Gastrocnemius medialis (tissue), 4 donors: ENCODE measurements at regions not wholly inside any gene's neighbourhood (a gene's known extent, or its start where the extent isn't known, plus 50 kb on each side); places are given as distances from the start of the nearest gene placed in this dataset.

Source experiments
- POLR2A ChIP-seq, 2 donors: fragments of 450-650 bp; IDR thresholded peaks; one replicate each; pipeline ENCODE4 v1.6.1; 2017; ENCODE audit warnings: antibody characterized with exemption in 2 of 2, mild to moderate bottlenecking in 2 of 2, moderate library complexity in 2 of 2
- TF ChIP-seq, protein P1 (sequence below), 5 experiments: fragments of 450-650 bp in 3 of 5; fragments of 200-600 bp in 2 of 5; sonication (generic) in 2 of 5; IDR thresholded peaks in 4 of 5; conservative IDR thresholded peaks in 1 of 5; 1 replicate in 4 of 5; 2 replicates in 1 of 5; pipeline ENCODE4 v1.5.1; 2016 to 2019; ENCODE audit warnings: antibody characterized with exemption in 5 of 5, mild to moderate bottlenecking in 3 of 5, moderate library complexity in 3 of 5

DNA sequence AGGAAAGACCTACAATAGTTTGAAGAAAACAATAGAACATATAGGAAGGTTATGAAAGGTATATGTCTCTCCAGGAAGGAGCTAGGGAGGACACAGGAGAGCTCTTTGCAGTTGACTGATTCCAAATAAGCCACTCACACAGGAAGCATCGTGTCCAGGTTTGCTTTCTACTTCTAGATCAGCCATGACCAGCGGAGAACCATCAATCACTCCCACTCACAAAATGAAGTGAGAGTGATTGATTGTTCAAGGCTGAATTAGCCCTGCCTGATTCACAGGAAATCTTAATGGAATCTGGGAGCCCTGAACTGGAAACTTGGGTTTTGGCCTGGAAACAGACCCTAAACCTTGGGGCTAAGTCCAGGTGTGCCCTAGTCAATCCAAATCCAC is 1292.2 kb upstream of the ZEB2 start:
- TF ChIP-seq, protein P1, sequence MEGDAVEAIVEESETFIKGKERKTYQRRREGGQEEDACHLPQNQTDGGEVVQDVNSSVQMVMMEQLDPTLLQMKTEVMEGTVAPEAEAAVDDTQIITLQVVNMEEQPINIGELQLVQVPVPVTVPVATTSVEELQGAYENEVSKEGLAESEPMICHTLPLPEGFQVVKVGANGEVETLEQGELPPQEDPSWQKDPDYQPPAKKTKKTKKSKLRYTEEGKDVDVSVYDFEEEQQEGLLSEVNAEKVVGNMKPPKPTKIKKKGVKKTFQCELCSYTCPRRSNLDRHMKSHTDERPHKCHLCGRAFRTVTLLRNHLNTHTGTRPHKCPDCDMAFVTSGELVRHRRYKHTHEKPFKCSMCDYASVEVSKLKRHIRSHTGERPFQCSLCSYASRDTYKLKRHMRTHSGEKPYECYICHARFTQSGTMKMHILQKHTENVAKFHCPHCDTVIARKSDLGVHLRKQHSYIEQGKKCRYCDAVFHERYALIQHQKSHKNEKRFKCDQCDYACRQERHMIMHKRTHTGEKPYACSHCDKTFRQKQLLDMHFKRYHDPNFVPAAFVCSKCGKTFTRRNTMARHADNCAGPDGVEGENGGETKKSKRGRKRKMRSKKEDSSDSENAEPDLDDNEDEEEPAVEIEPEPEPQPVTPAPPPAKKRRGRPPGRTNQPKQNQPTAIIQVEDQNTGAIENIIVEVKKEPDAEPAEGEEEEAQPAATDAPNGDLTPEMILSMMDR (IDR thresholded peaks at IDR 0.05 in 4 of 5, conservative IDR thresholded peaks at IDR 0.05 in 1 of 5): no peak
- no peak for TF ChIP-seq POLR2A (IDR thresholded peaks at IDR 0.05)
